Kidney capillary endothelial cell (primary cell): ENCODE measurements at regions not wholly inside any gene's neighbourhood (a gene's known extent, or its start where the extent isn't known, plus 50 kb on each side); places are given as distances from the start of the nearest gene placed in this dataset.
A peak's percentile ranks its signal among the peaks of the same experiment; 100 is the strongest.

ENCODE experiments used
- DNase-seq: peaks from one replicate; pipeline ENCODE4 v3.0.0-alpha.2; 2018; ENCODE audit warnings: low spot score

DNA sequence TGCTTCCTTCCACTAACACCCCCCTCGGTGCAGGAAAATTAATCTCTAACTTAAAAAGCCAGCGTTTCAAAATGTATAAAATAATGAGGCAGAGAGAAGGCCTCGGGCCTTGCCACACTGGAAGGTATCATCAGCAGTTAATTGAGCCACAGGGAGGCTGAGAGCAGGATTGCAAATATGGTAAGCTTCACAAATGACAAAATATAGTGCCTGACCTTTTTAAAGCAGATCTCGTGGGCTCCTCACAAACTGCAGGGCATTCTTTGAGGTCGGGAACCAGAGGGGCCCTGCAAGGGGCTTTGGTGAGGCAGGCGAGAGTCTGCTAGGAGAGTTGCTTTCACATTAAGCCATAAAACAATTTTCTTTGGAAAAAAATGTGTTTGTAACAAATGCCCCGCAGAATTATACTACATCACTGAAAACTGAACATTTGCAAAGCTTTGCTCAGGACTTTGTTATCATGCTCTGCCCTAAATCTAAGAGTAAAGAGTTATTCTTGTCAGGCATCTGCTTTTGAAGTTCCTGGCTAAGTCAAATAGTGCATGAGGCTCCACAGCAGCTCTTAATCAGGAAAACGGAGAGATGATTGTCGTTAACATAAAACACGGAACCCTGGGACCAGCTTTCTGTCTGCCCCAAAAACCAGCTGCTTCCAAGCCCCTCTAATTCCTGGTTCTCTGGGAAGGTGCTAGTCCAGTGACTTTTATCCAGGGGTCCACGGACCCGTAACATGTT lies 61.4 kb upstream of the SYT13 start:
- DNase-seq, result no peak

DNA sequence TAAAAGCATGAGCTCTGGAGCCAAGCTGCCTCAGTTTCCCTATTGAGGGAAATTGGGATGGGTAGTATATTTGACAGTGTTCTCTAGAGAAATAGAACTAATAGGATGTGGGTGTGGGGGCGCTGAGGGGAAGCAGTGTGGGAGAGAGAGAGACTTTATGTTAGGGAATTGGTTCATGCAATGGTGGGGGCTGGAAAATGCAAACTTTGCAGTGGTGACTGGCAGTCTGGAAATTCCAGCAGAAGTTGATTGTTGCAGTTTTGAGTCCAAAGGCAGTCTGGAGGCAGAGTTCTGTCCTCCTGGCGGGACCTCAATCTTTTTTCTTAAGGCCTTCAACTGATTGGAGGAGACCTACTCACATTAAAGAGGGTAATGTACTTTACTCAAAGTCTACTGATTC lies 59.4 kb upstream of the SYT13 start:
- no peak for DNase-seq

DNA sequence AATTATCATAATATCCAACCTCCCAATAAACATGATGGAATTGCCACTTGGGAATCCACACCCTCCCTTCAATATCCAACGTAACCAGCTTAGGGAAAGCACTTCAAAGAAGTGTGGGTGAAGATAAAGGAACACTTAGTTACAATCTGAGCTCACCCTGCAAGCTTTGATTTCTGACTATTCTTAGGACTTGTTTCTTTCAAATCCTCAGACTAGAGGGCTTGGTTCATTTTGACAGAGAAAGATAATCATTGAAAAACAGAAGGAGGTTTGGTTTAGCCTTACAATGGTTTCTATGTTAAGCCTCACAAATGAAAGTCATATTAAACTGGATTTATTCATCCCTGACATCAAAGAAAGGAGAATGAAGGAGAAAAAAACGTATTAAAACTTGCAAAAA lies 57.9 kb upstream of the SYT13 start:
- DNase-seq, result no peak

DNA sequence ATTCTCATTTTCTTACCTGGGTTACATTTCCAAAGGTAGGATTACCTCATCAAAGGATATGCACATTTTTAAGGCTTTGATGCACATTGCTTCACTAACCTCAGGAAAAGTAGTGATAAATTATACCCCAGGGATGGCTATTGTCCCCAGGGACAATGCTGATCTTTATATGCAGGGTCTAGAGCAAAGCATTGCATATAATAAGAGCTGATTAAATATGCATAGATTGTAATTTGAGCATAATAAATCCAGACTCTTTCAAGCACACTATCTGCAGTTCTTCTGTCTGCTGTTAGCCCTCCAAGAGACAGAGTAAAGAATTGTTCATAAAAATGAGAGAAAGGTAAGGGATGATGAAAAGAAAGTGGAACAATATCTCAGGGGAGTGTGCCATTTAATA lies 57.3 kb upstream of the SYT13 start:
- DNase-seq, result no peak

DNA sequence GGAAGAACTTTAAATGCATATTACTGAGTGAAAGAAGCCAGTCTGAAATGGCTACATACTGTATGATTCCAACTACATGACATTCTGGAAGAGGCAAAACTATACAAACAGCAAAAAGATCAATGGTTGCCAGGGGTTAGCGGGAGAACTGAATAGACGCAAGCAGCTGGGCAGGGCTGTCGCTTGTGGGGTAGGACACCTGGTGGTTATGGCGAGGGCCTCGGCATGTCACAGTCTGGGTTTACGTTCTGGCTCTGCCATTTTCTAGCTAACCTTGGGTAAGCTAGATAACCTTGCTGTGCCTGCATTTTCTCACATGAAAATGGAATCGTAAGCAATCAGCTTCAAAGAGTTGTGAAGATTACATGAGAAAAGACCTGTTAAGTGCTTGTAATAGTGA lies 55.2 kb upstream of the SYT13 start:
- DNase-seq, result no peak

DNA sequence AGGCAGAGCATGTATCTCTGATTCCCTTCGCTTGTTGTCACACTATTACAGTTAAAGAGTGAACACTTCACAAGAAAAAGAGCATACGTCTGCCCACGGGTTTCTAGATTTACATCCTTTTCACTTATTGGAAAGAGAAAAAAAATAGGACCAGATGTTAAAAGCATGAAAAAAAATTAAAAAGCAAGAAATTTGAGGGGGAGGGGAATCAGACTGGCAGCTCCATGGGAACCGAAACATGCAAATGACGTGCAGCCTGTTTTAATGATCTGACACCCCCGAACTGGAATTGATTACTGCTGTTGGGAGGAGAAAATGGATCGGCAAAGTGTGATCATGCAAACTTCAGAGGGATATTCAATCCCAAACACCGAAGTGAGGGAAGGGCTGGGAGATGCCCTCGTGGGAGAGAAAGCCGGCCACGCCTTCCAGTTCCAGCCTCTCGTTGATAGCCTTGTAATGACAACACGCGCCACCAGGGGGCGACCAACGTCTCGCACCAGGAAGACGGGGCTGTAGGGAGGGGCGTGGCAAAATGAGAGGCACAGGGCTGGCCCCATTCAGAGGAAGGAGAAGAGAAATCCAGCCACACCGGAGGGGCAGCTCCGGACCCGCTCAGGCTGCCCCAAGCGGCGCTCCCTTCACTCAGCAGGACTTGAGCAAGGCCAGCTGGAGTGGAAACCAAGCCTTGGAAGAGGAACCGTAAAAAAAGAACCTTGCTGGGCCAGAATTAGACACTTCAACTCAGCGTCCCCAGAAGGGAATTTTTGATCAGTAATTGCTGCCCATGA lies 53.8 kb upstream of the SYT13 start:
- DNase-seq, result peak; percentile 71

DNA sequence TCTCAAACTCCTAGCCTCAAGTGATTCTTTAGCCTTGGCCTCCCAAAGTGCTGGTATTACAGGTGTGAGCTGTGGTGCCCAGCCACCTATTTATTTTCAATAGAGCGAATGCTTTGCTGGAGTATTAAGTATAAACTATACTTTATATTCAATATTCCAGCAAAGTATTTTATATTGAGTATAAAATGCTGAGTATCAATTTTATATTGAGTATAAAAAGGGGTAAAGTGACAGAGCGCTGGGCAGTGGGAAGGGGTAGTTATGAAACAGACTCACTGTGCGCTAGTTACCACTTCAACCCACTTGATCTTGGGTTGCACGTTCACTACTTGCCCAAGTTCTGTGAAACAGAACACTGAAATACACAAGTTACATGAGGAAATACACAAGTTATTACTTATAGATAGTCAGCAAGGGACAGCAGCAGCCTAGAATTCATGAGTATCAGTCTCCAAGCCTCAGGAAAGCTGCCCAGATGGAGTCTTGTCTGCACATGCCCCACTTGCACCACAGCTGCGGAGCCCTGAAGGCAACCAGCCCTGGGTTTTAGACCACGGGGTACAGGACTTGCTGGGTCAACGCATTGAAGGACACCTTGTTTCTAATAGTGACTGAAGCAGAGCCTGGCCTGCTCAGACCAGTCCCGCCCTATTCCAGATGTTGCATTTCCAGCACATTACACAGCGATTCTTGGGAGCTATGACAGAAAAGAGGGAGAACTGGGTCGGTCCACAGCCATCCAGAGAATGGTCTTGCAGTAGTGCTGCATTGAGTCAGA lies 51.6 kb upstream of the SYT13 start:
- DNase-seq, result no peak

DNA sequence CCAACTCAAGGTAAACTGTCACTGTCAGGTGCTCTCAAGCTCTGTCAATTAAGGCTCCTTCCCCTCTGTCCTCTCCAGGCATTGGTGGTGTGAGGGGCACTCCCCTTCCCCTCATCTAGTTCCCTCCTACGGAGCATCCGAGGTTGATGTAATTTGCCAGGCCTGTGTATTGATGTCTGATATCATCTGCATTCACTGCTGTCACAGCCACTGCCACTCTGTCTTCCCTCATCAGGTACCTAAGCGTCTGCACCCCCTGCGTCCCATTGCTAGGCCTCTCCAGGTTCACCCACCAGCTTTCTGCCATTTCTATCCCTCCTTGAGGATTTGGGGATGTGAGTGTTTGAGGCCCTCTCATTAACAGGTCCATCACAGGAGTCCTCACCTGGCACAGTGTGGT lies 50.0 kb upstream of the SYT13 start:
- DNase-seq, result no peak
